ENCODE measurements at regions not wholly inside any gene's neighbourhood (a gene's known extent, or its start where the extent isn't known, plus 50 kb on each side); places are given as distances from the start of the nearest gene placed in this dataset.

GRCh38 chr6:14880677-14881076 is 365.2 kb upstream of the JARID2 start:
- no peaks in the 10 kb centered on the region for H3K27me3 ChIP-seq (replicated peaks in 2 of 5; ENCODE audit: control insufficient read depth in 4 of 5, insufficient read depth in 5 of 5, low read length in 4 of 5)
- ChIA-PET CTCF (no interaction called here), POLR2A (no interaction called here)
- no peak overlapping the region for H3K4me3 ChIP-seq (ENCODE audit: control insufficient read depth in 1 of 7, extremely low read depth in 1 of 7, insufficient read depth in 4 of 7, low read depth in 2 of 7, low read length in 6 of 7)
- peaks cover 3 to 28% (median 11%) of the 10 kb centered on the region in 4 experiments for H3K4me1 ChIP-seq (ENCODE audit: control extremely low read depth in 1 of 4, control insufficient read depth in 4 of 4, insufficient read depth in 4 of 4, low read length in 3 of 4)
- H3K36me3 ChIP-seq (ENCODE audit: control insufficient read depth in 4 of 4, insufficient read depth in 4 of 4, low read length in 3 of 4): no peaks in the 10 kb centered on the region
- no peaks in the 10 kb centered on the region for H3K9me3 ChIP-seq (ENCODE audit: control extremely low read depth in 1 of 5, control insufficient read depth in 4 of 5, insufficient read depth in 2 of 5, low read depth in 1 of 5, low read length in 4 of 5)
- H3K27ac ChIP-seq (ENCODE audit: insufficient read depth in 1 of 2, low read depth in 1 of 2, low read length in 2 of 2, poor library complexity in 1 of 2, severe bottlenecking in 2 of 2): no peak overlapping the region
- 91% methylated on average over 3 of the region's 3 CpGs for WGBS (ENCODE audit: insufficient coverage)
- no peak for DNase-seq

GRCh38 chr6:14881398-14881797 is 364.5 kb upstream of the JARID2 start:
- WGBS (ENCODE audit: insufficient coverage): 100% methylated on average over 4 of the region's 4 CpGs
- Histone ChIP-seq H3K9me3 (ENCODE audit: control extremely low read depth in 1 of 5, control insufficient read depth in 4 of 5, insufficient read depth in 2 of 5, low read depth in 1 of 5, low read length in 4 of 5) (no peaks in the 10 kb centered on the region), H3K36me3 (ENCODE audit: control insufficient read depth in 4 of 4, insufficient read depth in 4 of 4, low read length in 3 of 4) (no peaks in the 10 kb centered on the region), H3K4me3 (ENCODE audit: control insufficient read depth in 1 of 7, extremely low read depth in 1 of 7, insufficient read depth in 4 of 7, low read depth in 2 of 7, low read length in 6 of 7) (no peak overlapping the region), H3K4me1 (ENCODE audit: control extremely low read depth in 1 of 4, control insufficient read depth in 4 of 4, insufficient read depth in 4 of 4, low read length in 3 of 4) (peaks cover 3 to 29% (median 11%) of the 10 kb centered on the region in 4 experiments), H3K27me3 (replicated peaks in 2 of 5; ENCODE audit: control insufficient read depth in 4 of 5, insufficient read depth in 5 of 5, low read length in 4 of 5) (no peaks in the 10 kb centered on the region), H3K27ac (ENCODE audit: insufficient read depth in 1 of 2, low read depth in 1 of 2, low read length in 2 of 2, poor library complexity in 1 of 2, severe bottlenecking in 2 of 2) (no peak overlapping the region)
- DNase-seq: no peak
- CTCF ChIA-PET: no interaction called here
- POLR2A ChIA-PET: interaction anchor here (0.6 kb wide), 1 partner anchor 15 kb away, joined by 6 read pairs; no protein-coding TSS in a partner anchor

DNA sequence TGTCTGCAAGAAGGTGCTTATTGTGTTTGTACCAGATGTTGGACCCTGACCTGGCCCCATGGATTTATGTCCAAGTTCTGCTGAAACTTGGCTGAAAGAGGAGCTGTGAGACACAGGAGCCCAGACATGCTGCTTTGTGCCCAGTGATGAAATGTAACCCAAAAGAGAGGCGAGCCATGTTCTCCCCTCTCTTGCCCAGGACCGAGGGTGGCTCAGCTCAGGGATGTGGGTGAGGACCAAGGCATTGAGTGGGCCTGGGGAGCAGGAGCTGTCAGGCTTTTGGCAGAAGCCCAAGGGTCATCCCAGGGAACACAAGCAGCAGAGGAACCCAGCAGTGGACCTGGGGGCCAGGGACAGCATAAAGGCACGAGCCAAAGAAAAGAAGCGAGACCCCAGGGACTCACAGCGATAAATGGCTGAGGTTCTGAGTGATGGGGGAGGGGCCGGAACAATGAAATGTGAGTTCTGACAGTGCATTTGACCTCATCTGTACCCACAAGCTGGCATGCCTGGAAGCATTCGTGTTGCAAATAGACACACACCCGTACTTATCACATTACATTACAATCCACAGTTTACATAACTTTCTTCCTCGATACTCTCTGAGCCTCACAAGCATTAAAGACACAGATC is 363.4 kb upstream of the JARID2 start:
- Histone ChIP-seq H3K27me3 (replicated peaks in 2 of 5; ENCODE audit: control insufficient read depth in 4 of 5, insufficient read depth in 5 of 5, low read length in 4 of 5) (no peaks in the 10 kb centered on the region), H3K36me3 (ENCODE audit: control insufficient read depth in 4 of 4, insufficient read depth in 4 of 4, low read length in 3 of 4) (no peaks in the 10 kb centered on the region), H3K4me3 (ENCODE audit: control insufficient read depth in 1 of 7, extremely low read depth in 1 of 7, insufficient read depth in 4 of 7, low read depth in 2 of 7, low read length in 6 of 7) (no peak overlapping the region), H3K9me3 (ENCODE audit: control extremely low read depth in 1 of 5, control insufficient read depth in 4 of 5, insufficient read depth in 2 of 5, low read depth in 1 of 5, low read length in 4 of 5) (no peaks in the 10 kb centered on the region), H3K27ac (ENCODE audit: insufficient read depth in 1 of 2, low read depth in 1 of 2, low read length in 2 of 2, poor library complexity in 1 of 2, severe bottlenecking in 2 of 2) (no peak overlapping the region), H3K4me1 (ENCODE audit: control extremely low read depth in 1 of 4, control insufficient read depth in 4 of 4, insufficient read depth in 4 of 4, low read length in 3 of 4) (peaks cover 0 to 20% (median 2%) of the 10 kb centered on the region in 4 experiments)
- POLR2A ChIA-PET: no interaction called here
- DNase-seq: no peak
- 93% methylated on average over 7 of the region's 9 CpGs for WGBS (ENCODE audit: insufficient coverage)
- CTCF ChIA-PET: no interaction called here

GRCh38 chr6:14883921-14884320 is 361.9 kb upstream of the JARID2 start:
- WGBS (ENCODE audit: insufficient coverage): 59% methylated on average over 3 of the region's 4 CpGs
- H3K9me3 ChIP-seq (ENCODE audit: control extremely low read depth in 1 of 5, control insufficient read depth in 4 of 5, insufficient read depth in 2 of 5, low read depth in 1 of 5, low read length in 4 of 5): no peaks in the 10 kb centered on the region
- H3K36me3 ChIP-seq (ENCODE audit: control insufficient read depth in 4 of 4, insufficient read depth in 4 of 4, low read length in 3 of 4): no peaks in the 10 kb centered on the region
- DNase-seq: peak in 2 of 3 donors; percentile 46 to 55
- POLR2A ChIA-PET: interaction anchor here (1.0 kb wide), 1 partner anchor 348 kb away, joined by 3 read pairs; no protein-coding TSS in a partner anchor
- H3K27ac ChIP-seq (ENCODE audit: insufficient read depth in 1 of 2, low read depth in 1 of 2, low read length in 2 of 2, poor library complexity in 1 of 2, severe bottlenecking in 2 of 2): no peak overlapping the region
- H3K4me1 ChIP-seq (ENCODE audit: control extremely low read depth in 1 of 4, control insufficient read depth in 4 of 4, insufficient read depth in 4 of 4, low read length in 3 of 4): peaks cover 0 to 12% (median 2%) of the 10 kb centered on the region in 4 experiments
- CTCF ChIA-PET: no interaction called here
- H3K27me3 ChIP-seq (replicated peaks in 2 of 5; ENCODE audit: control insufficient read depth in 4 of 5, insufficient read depth in 5 of 5, low read length in 4 of 5): no peaks in the 10 kb centered on the region
- no peak overlapping the region for H3K4me3 ChIP-seq (ENCODE audit: control insufficient read depth in 1 of 7, extremely low read depth in 1 of 7, insufficient read depth in 4 of 7, low read depth in 2 of 7, low read length in 6 of 7)

- WGBS (ENCODE audit: insufficient coverage): 100% methylated on average over 2 of the region's 5 CpGs
- Histone ChIP-seq H3K9me3 (ENCODE audit: control extremely low read depth in 1 of 5, control insufficient read depth in 4 of 5, insufficient read depth in 2 of 5, low read depth in 1 of 5, low read length in 4 of 5) (peaks cover 0 to 5% (median 0%) of the 10 kb centered on the region in 5 experiments), H3K4me3 (ENCODE audit: control insufficient read depth in 1 of 7, extremely low read depth in 1 of 7, insufficient read depth in 4 of 7, low read depth in 2 of 7, low read length in 6 of 7) (no peak overlapping the region), H3K27ac (ENCODE audit: insufficient read depth in 1 of 2, low read depth in 1 of 2, low read length in 2 of 2, poor library complexity in 1 of 2, severe bottlenecking in 2 of 2) (no peak overlapping the region), H3K27me3 (replicated peaks in 2 of 5; ENCODE audit: control insufficient read depth in 4 of 5, insufficient read depth in 5 of 5, low read length in 4 of 5) (no peaks in the 10 kb centered on the region), H3K4me1 (ENCODE audit: control extremely low read depth in 1 of 4, control insufficient read depth in 4 of 4, insufficient read depth in 4 of 4, low read length in 3 of 4) (peaks cover 0 to 12% (median 2%) of the 10 kb centered on the region in 4 experiments), H3K36me3 (ENCODE audit: control insufficient read depth in 4 of 4, insufficient read depth in 4 of 4, low read length in 3 of 4) (no peaks in the 10 kb centered on the region)
- ChIA-PET POLR2A (no interaction called here), CTCF (interaction anchor here (0.7 to 0.9 kb wide), 2 partner anchors 9 to 14 kb away, joined by 3 read pairs; no protein-coding TSS in a partner anchor)
- no peak for DNase-seq
These were observed 360.4 kb upstream of the JARID2 start for GRCh38 chr6:14885498-14885897.

DNA sequence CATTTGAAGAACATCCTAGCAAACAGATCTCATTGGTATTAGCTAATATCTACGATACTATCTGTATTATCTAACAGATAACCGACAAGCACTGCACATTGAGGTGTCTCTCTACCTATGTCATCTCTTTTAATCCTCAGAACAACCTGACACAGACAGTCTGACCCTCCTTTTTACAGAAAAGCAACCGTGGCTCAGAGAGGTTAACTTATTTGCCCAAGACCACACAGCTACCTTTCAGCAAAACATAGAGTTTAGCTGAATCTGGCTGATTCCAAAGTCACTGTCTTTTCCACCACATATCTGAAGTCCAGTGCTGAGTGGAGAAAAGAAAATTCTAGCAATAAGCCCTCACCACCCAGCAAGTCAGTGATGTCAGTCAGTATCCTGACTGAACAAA is 358.7 kb upstream of the JARID2 start:
- ChIA-PET POLR2A (no interaction called here), CTCF (no interaction called here)
- 100% methylated on average over 3 of the region's 3 CpGs for WGBS (ENCODE audit: insufficient coverage)
- no peaks in the 10 kb centered on the region for H3K36me3 ChIP-seq (ENCODE audit: control insufficient read depth in 4 of 4, insufficient read depth in 4 of 4, low read length in 3 of 4)
- H3K4me3 ChIP-seq (ENCODE audit: control insufficient read depth in 1 of 7, extremely low read depth in 1 of 7, insufficient read depth in 4 of 7, low read depth in 2 of 7, low read length in 6 of 7): no peak overlapping the region
- H3K27me3 ChIP-seq (replicated peaks in 2 of 5; ENCODE audit: control insufficient read depth in 4 of 5, insufficient read depth in 5 of 5, low read length in 4 of 5): no peaks in the 10 kb centered on the region
- peaks cover 0 to 5% (median 0%) of the 10 kb centered on the region in 5 experiments for H3K9me3 ChIP-seq (ENCODE audit: control extremely low read depth in 1 of 5, control insufficient read depth in 4 of 5, insufficient read depth in 2 of 5, low read depth in 1 of 5, low read length in 4 of 5)
- H3K27ac ChIP-seq (ENCODE audit: insufficient read depth in 1 of 2, low read depth in 1 of 2, low read length in 2 of 2, poor library complexity in 1 of 2, severe bottlenecking in 2 of 2): no peak overlapping the region
- H3K4me1 ChIP-seq (ENCODE audit: control extremely low read depth in 1 of 4, control insufficient read depth in 4 of 4, insufficient read depth in 4 of 4, low read length in 3 of 4): peaks cover 0 to 12% (median 2%) of the 10 kb centered on the region in 4 experiments
- no peak for DNase-seq

DNA sequence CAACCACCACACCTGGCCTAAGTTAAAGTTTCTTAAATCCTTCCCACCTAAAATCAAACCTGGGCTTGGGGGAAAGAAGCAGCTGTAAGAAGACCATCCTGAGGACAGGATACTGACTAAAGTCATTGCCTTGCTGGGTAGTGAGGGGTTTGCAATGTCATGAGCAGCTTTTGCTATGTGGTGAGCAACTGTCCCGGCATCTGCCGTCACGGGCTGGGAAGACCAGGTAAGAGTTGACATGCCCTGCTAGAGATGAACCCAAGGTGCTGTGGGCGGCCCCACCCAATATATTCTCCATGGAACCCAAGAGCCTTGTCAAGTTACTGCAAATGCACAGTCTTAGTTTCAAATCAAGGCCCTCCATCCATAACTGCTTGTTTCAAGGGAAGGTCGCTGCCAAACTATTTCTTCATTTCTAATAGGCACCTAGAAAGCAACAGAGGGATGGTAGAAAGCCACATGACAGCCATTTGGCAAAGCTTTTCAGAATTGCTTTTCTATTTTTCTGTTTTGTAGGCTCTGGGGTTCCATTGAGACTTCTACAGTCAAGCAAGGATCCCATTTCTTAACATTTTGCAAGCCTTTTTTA is 357.8 kb upstream of the JARID2 start:
- no peak overlapping the region for H3K27ac ChIP-seq (ENCODE audit: insufficient read depth in 1 of 2, low read depth in 1 of 2, low read length in 2 of 2, poor library complexity in 1 of 2, severe bottlenecking in 2 of 2)
- H3K36me3 ChIP-seq (ENCODE audit: control insufficient read depth in 4 of 4, insufficient read depth in 4 of 4, low read length in 3 of 4): no peaks in the 10 kb centered on the region
- H3K4me3 ChIP-seq (ENCODE audit: control insufficient read depth in 1 of 7, extremely low read depth in 1 of 7, insufficient read depth in 4 of 7, low read depth in 2 of 7, low read length in 6 of 7): no peak overlapping the region
- ChIA-PET CTCF (interaction anchor here (0.5 kb wide), 1 partner anchor 317 kb away, joined by 3 read pairs; no protein-coding TSS in a partner anchor), POLR2A (interaction anchor here (0.7 kb wide), 1 partner anchor 686 kb away, joined by 3 read pairs; no protein-coding TSS in a partner anchor)
- no peak for DNase-seq
- no peaks in the 10 kb centered on the region for H3K27me3 ChIP-seq (replicated peaks in 2 of 5; ENCODE audit: control insufficient read depth in 4 of 5, insufficient read depth in 5 of 5, low read length in 4 of 5)
- peaks cover 0 to 12% (median 2%) of the 10 kb centered on the region in 4 experiments for H3K4me1 ChIP-seq (ENCODE audit: control extremely low read depth in 1 of 4, control insufficient read depth in 4 of 4, insufficient read depth in 4 of 4, low read length in 3 of 4)
- H3K9me3 ChIP-seq (ENCODE audit: control extremely low read depth in 1 of 5, control insufficient read depth in 4 of 5, insufficient read depth in 2 of 5, low read depth in 1 of 5, low read length in 4 of 5): peaks cover 0 to 5% (median 0%) of the 10 kb centered on the region in 5 experiments
- 100% methylated on average over 5 of the region's 5 CpGs for WGBS (ENCODE audit: insufficient coverage)

Measured in common myeloid progenitor, CD34-positive (primary cell).